Tibial nerve (tissue), 4 donors: ENCODE measurements at regions not wholly inside any gene's neighbourhood (a gene's known extent, or its start where the extent isn't known, plus 50 kb on each side); places are given as distances from the start of the nearest gene placed in this dataset.
A peak's percentile ranks its signal among the peaks of the same experiment; 100 is the strongest.

ENCODE experiments used
- DNase-seq, 2 donors: peaks; one replicate each; pipeline ENCODE4 v3.0.0-alpha.2; 2019; ENCODE audit warnings: low spot score in 2 of 2
- H3K27ac ChIP-seq, 4 donors: fragments of 200-600 bp; sonication (generic) in 3 of 4; one replicate each; pipeline ENCODE4 v1.5.1; 2017 to 2019; ENCODE audit warnings: mild to moderate bottlenecking in 1 of 4
- H3K27me3 ChIP-seq, 2 donors: fragments of 200-600 bp; sonication (generic) in 1 of 2; one replicate each; pipeline versions ENCODE4 v1.5.1 to v1.6.0; 2017 to 2019
- H3K36me3 ChIP-seq, 3 donors: fragments of 200-600 bp; sonication (generic); one replicate each; pipeline ENCODE4 v1.5.1; 2018 to 2019
- H3K4me1 ChIP-seq, 4 donors: fragments of 200-600 bp; sonication (generic) in 3 of 4; one replicate each; pipeline ENCODE4 v1.5.1; 2017 to 2019
- H3K4me3 ChIP-seq, 4 donors: fragments of 200-600 bp; sonication (generic) in 3 of 4; one replicate each; pipeline ENCODE4 v1.5.1; 2017 to 2019; ENCODE audit warnings: mild to moderate bottlenecking in 1 of 4, moderate library complexity in 1 of 4
- H3K9me3 ChIP-seq, 4 donors: fragments of 200-600 bp; sonication (generic) in 3 of 4; one replicate each; pipeline ENCODE4 v1.5.1; 2017 to 2019
- EP300 ChIP-seq, 2 donors: sonication (generic); formaldehyde crosslinking; IDR thresholded peaks; one replicate each; pipeline ENCODE4 v1.6.1; 2017; ENCODE audit warnings: antibody characterized with exemption in 2 of 2, mild to moderate bottlenecking in 1 of 2
- POLR2A ChIP-seq, 2 donors: fragments of 450-650 bp; IDR thresholded peaks; one replicate each; pipeline ENCODE4 v1.6.1; 2017; ENCODE audit warnings: antibody characterized with exemption in 2 of 2, mild to moderate bottlenecking in 2 of 2, moderate library complexity in 2 of 2
- WGBS, 2 donors: methylation state at CpG; one replicate each; pipeline ENCODE4 v1.1.5; 2018; 5-methylcytosine and 5-hydroxymethylcytosine counted together
- TF ChIP-seq, protein P1 (sequence below), 5 experiments: fragments of 200-600 bp in 3 of 5; fragments of 450-650 bp in 2 of 5; sonication (generic) in 3 of 5; IDR thresholded peaks; one replicate each; pipeline ENCODE4 v1.5.1; 2016 to 2019; ENCODE audit warnings: antibody characterized with exemption in 5 of 5, mild to moderate bottlenecking in 3 of 5, moderate library complexity in 2 of 5

DNA sequence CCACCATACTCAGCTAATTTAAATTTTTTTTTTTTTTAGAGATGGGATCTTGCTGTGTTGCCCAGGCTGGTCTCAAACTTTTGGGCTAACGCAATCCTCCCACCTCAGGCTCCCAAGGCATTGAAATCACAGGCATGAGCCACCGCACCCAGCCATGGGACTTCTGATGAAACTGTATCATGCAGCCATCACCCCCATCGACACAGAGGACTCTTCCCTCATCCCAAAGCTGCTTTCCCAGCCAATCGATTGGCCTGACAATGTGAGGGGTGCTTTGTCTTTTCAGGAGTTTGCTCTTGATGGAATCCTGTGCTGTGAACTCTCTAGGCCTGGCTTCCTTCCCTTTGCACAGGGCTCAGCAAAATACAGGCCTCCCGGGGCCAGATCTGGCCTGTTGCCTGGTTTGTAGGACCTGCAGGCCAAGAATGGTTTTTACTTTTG lies 59.6 kb upstream of the NCOR2 start:
- peak in 1 of 2 donors; percentile 53 for TF ChIP-seq EP300 (IDR thresholded peaks at IDR 0.05)
- TF ChIP-seq POLR2A (IDR thresholded peaks at IDR 0.05): no peak
- 31 to 50% methylated on average over 5 of the region's 5 CpGs for WGBS, 2 donors
- H3K9me3 ChIP-seq: peaks cover 0 to 7% (median 0%) of the 10 kb centered on the region in 4 donors
- H3K36me3 ChIP-seq: no peaks in the 10 kb centered on the region
- H3K4me3 ChIP-seq: no peak overlapping the region
- H3K27me3 ChIP-seq: no peaks in the 10 kb centered on the region
- peak; percentile 71 to 79 for DNase-seq
- peaks cover 0 to 48% (median 19%) of the 10 kb centered on the region in 4 donors for H3K4me1 ChIP-seq
- H3K27ac ChIP-seq: peak overlapping the region in 3 of 4 donors; percentile 2 to 90 (median 84)

DNA sequence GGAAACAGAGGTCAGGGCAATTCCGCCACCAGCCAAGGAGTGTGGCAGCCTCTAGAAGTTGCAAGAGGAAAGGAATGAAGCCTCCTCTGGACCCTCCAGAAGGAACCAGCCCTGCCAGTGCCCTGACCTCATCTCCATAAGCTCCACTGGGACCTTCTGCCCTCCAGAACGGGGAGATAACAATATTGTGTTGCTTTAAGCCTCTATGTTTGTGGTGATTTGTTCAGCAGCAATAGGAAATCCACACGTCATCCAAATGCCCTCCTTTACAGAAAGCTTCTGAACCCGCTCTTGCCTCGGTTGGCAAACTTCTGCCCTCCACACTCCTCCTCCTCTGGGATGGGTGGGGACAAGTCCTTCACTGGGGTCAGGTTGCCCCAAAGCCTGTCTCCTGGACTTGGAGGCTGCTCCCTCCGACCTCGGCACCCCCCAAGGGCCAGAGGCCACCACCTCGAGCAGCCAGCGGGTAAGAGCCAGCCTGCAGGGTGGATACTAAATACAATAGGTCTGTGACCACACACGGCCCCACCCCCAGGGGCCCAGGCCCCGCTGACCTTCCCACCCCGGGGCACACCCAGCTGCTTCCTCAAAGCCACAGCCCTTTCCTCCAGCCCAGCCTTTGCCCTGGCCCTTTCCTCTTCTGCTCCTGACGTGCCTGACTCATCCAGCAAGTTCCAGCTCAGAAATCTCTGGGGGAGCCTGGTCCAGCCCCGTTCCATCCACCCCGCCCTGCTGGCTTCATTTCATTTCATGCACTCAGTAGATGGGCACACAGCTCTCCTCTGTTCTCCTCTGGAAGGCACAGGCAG lies 58.7 kb upstream of the NCOR2 start:
- peak; percentile 82 to 88 for DNase-seq
- Histone ChIP-seq H3K4me3 (no peak overlapping the region), H3K9me3 (peaks cover 0 to 7% (median 0%) of the 10 kb centered on the region in 4 donors), H3K27me3 (no peaks in the 10 kb centered on the region), H3K36me3 (no peaks in the 10 kb centered on the region), H3K4me1 (peaks cover 0 to 52% (median 19%) of the 10 kb centered on the region in 4 donors), H3K27ac (peak overlapping the region; percentile 55 to 90 (median 76))
- WGBS, 2 donors: 18 to 27% methylated on average over 14 to 15 of the region's 15 CpGs
- TF ChIP-seq, protein P1, sequence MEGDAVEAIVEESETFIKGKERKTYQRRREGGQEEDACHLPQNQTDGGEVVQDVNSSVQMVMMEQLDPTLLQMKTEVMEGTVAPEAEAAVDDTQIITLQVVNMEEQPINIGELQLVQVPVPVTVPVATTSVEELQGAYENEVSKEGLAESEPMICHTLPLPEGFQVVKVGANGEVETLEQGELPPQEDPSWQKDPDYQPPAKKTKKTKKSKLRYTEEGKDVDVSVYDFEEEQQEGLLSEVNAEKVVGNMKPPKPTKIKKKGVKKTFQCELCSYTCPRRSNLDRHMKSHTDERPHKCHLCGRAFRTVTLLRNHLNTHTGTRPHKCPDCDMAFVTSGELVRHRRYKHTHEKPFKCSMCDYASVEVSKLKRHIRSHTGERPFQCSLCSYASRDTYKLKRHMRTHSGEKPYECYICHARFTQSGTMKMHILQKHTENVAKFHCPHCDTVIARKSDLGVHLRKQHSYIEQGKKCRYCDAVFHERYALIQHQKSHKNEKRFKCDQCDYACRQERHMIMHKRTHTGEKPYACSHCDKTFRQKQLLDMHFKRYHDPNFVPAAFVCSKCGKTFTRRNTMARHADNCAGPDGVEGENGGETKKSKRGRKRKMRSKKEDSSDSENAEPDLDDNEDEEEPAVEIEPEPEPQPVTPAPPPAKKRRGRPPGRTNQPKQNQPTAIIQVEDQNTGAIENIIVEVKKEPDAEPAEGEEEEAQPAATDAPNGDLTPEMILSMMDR (IDR thresholded peaks at IDR 0.05): peak in 1 of 5 experiments; percentile 8
- TF ChIP-seq EP300 (IDR thresholded peaks at IDR 0.05) (peak in 1 of 2 donors; percentile 87), POLR2A (IDR thresholded peaks at IDR 0.05) (no peak)

DNA sequence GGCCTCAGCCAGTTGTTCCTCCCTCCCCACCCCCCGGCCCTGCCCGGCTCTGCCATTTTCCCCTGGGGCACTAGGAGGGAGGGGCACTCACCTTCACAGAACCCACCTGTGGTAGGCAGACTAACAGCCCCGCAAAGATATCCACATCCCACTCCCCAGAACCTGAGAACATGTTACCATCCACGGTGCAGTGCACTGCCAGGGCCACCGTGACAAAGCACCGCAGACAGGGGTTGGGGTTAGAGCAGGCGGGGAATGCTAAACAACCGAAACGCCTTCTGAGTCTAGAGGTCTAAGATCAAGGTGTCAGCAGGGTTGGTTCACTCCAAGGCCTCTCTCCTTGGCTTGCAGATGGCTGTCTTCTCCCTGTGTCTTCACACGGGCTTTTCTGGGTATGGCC lies 57.4 kb upstream of the NCOR2 start:
- 81 to 91% methylated on average over 9 to 10 of the region's 10 CpGs for WGBS, 2 donors

DNA sequence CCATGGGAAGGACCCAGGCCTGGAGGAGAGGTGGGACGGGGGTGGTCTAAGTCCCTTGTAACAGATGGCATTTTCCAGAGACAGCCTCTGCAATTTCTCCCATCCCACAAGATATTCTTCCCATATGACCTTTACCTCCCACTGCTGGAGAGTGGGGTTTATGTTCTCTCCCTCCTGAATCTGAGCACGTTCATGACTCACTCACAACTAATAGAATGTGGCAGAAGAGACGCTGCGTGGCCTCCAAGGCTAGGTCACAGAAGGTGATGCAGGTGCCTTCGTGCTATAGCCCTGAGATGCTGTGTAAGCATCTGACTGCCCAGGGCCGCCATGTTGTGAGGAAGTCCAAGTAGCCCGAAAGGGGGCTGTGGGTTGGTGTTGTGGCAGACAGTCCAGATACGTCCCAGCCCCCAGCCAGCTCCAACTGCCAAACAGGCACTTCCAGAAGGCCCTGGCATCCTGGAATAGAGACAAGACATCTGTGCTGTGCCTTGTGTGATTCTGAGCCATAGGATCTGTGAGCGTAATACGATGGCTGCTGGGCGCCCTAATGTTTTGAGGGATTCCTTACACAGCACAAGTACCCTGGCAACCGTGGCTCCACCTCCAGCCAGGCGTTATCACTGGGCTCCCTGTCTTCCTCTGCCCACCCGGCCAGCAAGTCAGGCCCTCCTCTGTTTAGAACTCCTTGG lies 56.1 kb upstream of the NCOR2 start:
- WGBS, 2 donors: 90 to 94% methylated on average over 12 to 14 of the region's 14 CpGs
- Histone ChIP-seq H3K9me3 (peaks cover 0 to 7% (median 0%) of the 10 kb centered on the region in 4 donors), H3K36me3 (no peaks in the 10 kb centered on the region), H3K27me3 (no peaks in the 10 kb centered on the region), H3K27ac (no peak overlapping the region), H3K4me3 (no peak overlapping the region), H3K4me1 (peaks cover 0 to 54% (median 19%) of the 10 kb centered on the region in 4 donors)
- TF ChIP-seq EP300 (IDR thresholded peaks at IDR 0.05): no peak
- TF ChIP-seq, protein P1 (IDR thresholded peaks at IDR 0.05): no peak
- no peak for TF ChIP-seq POLR2A (IDR thresholded peaks at IDR 0.05)
- DNase-seq: no peak

More for the DNA sequence above, 57.4 kb upstream of the NCOR2 start:
- H3K4me1 ChIP-seq: peaks cover 0 to 54% (median 19%) of the 10 kb centered on the region in 4 donors
- H3K9me3 ChIP-seq: peaks cover 0 to 7% (median 0%) of the 10 kb centered on the region in 4 donors
- H3K27me3 ChIP-seq: no peaks in the 10 kb centered on the region
- DNase-seq: no peak
- TF ChIP-seq EP300 (IDR thresholded peaks at IDR 0.05) (no peak), POLR2A (IDR thresholded peaks at IDR 0.05) (no peak)
- TF ChIP-seq, protein P1 (IDR thresholded peaks at IDR 0.05): no peak
- H3K27ac ChIP-seq: peak overlapping the region in 2 of 4 donors; percentile 8 to 17
- no peak overlapping the region for H3K4me3 ChIP-seq
- no peaks in the 10 kb centered on the region for H3K36me3 ChIP-seq

DNA sequence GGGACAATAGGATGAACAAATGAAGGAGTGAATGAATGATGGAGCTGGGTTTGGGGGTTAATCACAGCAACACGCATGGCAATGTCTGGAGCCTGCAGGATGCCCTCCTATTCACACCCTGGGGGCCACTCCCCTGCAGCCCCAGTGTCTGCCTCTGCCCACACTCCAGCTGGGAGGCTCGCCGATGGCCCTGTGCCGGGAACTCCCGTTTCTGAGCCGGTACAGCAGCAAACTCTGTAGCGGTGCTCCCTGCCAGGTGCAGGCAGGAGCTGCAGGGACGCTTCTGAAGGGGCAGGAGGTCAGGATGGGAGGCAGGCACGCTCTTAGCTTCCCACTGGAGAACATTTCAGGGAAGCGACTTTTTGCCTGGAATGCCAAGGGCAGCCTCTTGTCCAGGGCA lies 55.4 kb upstream of the NCOR2 start:
- Histone ChIP-seq H3K4me3 (no peak overlapping the region), H3K27me3 (no peaks in the 10 kb centered on the region), H3K36me3 (no peaks in the 10 kb centered on the region), H3K4me1 (peaks cover 0 to 51% (median 19%) of the 10 kb centered on the region in 4 donors), H3K27ac (no peak overlapping the region), H3K9me3 (peaks cover 0 to 7% (median 0%) of the 10 kb centered on the region in 4 donors)
- WGBS, 2 donors: 70 to 71% methylated on average over 5 to 9 of the region's 10 CpGs
- TF ChIP-seq EP300 (IDR thresholded peaks at IDR 0.05): no peak
- TF ChIP-seq, protein P1 (IDR thresholded peaks at IDR 0.05): no peak
- DNase-seq: no peak
